Progenitor cell of endocrine pancreas (in vitro differentiated cells): ENCODE measurements at regions not wholly inside any gene's neighbourhood (a gene's known extent, or its start where the extent isn't known, plus 50 kb on each side); places are given as distances from the start of the nearest gene placed in this dataset.

Experiments used
- DNase-seq: peaks from one replicate; pipeline ENCODE4 v3.0.0; 2021; ENCODE audit warnings: low spot score; ENCODE audit not compliant: unreplicated experiment
- H3K27ac Mint-ChIP-seq: 2 replicates; pipeline ENCODE4 v1.8.0; 2021; ENCODE audit warnings: mild to moderate bottlenecking, moderate library complexity, mixed read lengths
- H3K27me3 Mint-ChIP-seq: 2 replicates; pipeline ENCODE4 v1.8.0; 2021; ENCODE audit warnings: mixed read lengths
- H3K36me3 Mint-ChIP-seq: 2 replicates; pipeline ENCODE4 v1.8.0; 2022; ENCODE audit warnings: mixed read lengths; ENCODE audit not compliant: insufficient read depth
- H3K4me1 Mint-ChIP-seq: 2 replicates; pipeline ENCODE4 v1.8.0; 2021; ENCODE audit warnings: low read depth, mixed read lengths
- H3K4me3 Mint-ChIP-seq: 2 replicates; pipeline ENCODE4 v1.8.0; 2021; ENCODE audit warnings: low read depth, mild to moderate bottlenecking, moderate library complexity, mixed read lengths
- H3K9me3 Mint-ChIP-seq: 2 replicates; pipeline ENCODE4 v1.8.0; 2021; ENCODE audit warnings: low read depth, mixed read lengths
- CTCF ChIP-seq: fragments of 200-600 bp; sonication (generic); IDR thresholded peaks from one replicate; pipeline ENCODE4 v1.5.0; 2021; ENCODE audit warnings: antibody characterized with exemption, mild to moderate bottlenecking; ENCODE audit not compliant: unreplicated experiment

DNA sequence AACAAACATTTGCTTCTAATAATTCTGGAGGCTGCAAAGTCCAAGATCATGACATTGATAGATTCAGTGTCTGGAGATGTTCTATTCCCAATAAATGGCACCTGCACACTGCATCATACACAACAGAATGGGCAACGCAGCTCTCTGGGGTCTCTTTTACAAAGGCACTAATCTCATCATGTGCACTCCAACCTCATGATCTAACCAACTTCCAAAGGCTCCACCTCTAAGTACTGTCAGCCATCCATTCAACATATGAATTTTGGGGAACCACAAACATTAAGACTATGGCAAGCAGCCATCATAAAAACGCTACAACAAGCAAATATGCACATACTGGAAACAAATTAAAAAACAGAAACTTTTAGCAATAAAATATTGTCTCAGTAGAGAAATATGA is 121.1 kb downstream of the CYLC2 start:
- Mint-ChIP-seq H3K4me1 (no peaks in the 10 kb centered on the region), H3K36me3 (no peaks in the 10 kb centered on the region), H3K27ac (no peak overlapping the region), H3K4me3 (no peak overlapping the region), H3K27me3 (no peaks in the 10 kb centered on the region), H3K9me3 (peaks cover 4% of the 10 kb centered on the region)
- DNase-seq = no peak
- no peak for TF ChIP-seq CTCF

DNA sequence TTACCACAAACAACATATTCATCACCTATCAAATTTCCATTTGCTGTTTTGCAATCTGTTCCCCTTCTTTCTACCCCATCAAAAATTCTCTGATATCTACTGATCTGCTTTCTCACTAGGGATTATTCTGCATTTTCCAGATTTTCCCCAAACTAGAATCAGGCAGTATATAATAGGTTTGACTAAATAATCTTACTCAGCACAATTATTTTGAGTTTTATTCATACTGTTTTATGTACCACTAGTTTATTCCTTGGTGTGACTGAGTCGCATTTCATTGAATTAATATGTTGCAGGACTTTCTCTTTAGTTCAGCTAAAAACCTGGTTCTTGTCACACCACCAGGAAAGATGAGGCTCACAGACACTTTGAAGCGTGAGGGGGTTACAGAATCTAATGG is 131.4 kb downstream of the CYLC2 start:
- no peak for DNase-seq
- Mint-ChIP-seq H3K4me1 (no peaks in the 10 kb centered on the region), H3K9me3 (peaks cover 19% of the 10 kb centered on the region), H3K27me3 (no peaks in the 10 kb centered on the region), H3K36me3 (no peaks in the 10 kb centered on the region), H3K27ac (no peak overlapping the region), H3K4me3 (no peak overlapping the region)
- TF ChIP-seq CTCF = no peak

DNA sequence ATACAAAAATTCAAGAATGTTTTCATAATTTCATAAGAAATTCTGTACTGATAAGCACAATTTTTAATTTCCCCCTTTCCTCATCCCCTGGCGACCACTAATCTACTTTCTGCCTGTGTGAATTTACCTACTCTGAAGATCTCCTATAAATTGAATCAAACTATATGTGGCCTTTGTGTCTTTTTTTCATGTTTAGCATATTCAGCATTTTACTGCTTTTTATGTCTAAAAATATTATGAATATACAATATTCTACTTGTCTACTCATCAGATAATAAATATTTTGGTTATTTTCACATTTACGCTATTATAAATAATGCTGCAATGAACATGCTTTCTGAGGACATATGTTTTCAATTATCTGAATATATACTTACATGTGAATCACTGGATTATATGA is 144.8 kb downstream of the CYLC2 start:
- TF ChIP-seq CTCF = no peak
- DNase-seq = no peak
- Mint-ChIP-seq H3K27me3 (no peaks in the 10 kb centered on the region), H3K9me3 (peaks cover 3% of the 10 kb centered on the region), H3K36me3 (no peaks in the 10 kb centered on the region), H3K4me3 (no peak overlapping the region), H3K27ac (no peak overlapping the region), H3K4me1 (no peaks in the 10 kb centered on the region)

- peaks cover 33% of the 10 kb centered on the region for H3K9me3 Mint-ChIP-seq
- H3K27ac Mint-ChIP-seq = no peak overlapping the region
- H3K27me3 Mint-ChIP-seq = no peaks in the 10 kb centered on the region
- H3K36me3 Mint-ChIP-seq = no peaks in the 10 kb centered on the region
- no peaks in the 10 kb centered on the region for H3K4me1 Mint-ChIP-seq
- no peak for DNase-seq
- no peak overlapping the region for H3K4me3 Mint-ChIP-seq
- no peak for TF ChIP-seq CTCF
Measured at GRCh38 chr9:103152473-103152872, 157.3 kb downstream of the CYLC2 start.

DNA sequence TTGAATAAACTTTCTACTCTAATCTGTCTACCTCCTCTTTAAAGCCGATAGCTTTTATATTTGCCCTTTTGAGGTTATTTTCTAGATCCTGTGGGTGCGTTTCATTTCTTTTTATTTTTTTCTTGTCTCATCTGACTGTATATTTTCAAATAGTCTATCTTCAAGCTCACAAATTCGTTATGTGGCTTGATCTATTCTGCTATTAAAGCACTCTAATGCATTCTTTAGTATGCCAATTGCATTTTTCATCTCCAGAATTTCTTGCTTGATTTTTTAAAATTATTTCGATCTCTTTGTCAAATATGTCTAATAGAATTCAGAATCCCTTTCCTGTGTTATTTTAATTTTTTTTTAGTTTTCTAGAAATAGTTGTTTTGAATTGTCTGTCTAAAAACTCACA is 172.4 kb downstream of the CYLC2 start:
- no peak for DNase-seq
- TF ChIP-seq CTCF = no peak
- no peaks in the 10 kb centered on the region for H3K4me1 Mint-ChIP-seq
- H3K9me3 Mint-ChIP-seq = peaks cover 16% of the 10 kb centered on the region
- no peaks in the 10 kb centered on the region for H3K36me3 Mint-ChIP-seq
- H3K4me3 Mint-ChIP-seq = no peak overlapping the region
- H3K27me3 Mint-ChIP-seq = no peaks in the 10 kb centered on the region
- H3K27ac Mint-ChIP-seq = no peak overlapping the region
